ENCODE measurements at regions not wholly inside any gene's neighbourhood (a gene's known extent, or its start where the extent isn't known, plus 50 kb on each side); places are given as distances from the start of the nearest gene placed in this dataset.

GRCh38 chr10:62636825-62637248 lies 167.7 kb upstream of the ADO start:
- DNase-seq (ENCODE audit: low read depth): peak; percentile 22
- TF ChIP-seq CTCF (IDR thresholded peaks at IDR 0.05; ENCODE audit: insufficient read depth, low read depth, low read length): peak; percentile 33
- H3K4me3 ChIP-seq (ENCODE audit: low read depth, low read length): peak overlapping the region; percentile 44

GRCh38 chr10:62637249-62638061 lies 167.1 kb upstream of the ADO start:
- H3K4me3 ChIP-seq (ENCODE audit: low read depth, low read length): peak overlapping the region; percentile 44
- TF ChIP-seq CTCF (IDR thresholded peaks at IDR 0.05; ENCODE audit: insufficient read depth, low read depth, low read length): no peak

DNA sequence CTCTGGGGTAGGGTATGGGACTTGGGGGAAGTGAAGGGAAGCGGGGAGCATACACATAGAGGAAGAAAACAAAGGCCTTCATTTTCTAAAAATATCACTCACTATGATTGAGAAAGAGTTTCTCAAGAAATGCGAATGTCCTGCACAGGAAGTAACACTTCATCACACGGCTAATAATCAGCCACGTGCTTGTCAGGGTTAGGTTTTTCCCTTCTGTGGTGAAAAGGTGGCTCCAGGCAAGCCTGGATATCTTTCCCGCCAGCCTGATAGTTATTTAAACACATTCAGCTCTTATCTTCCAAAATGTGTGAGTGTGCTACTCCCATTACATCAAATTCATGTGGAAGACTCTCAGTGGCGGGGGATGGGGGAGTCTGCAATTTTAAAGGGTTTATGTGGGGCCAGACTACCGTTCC lies 166.4 kb upstream of the ADO start:
- DNase-seq (ENCODE audit: low read depth): peak; percentile 72

More at GRCh38 chr10:62637249-62638061, 167.1 kb upstream of the ADO start:
- peak; percentile 66 for DNase-seq (ENCODE audit: low read depth)

GRCh38 chr10:62639144-62639543 lies 165.4 kb upstream of the ADO start:
- H3K4me3 ChIP-seq (ENCODE audit: low read depth, low read length): no peak overlapping the region
- no peak for TF ChIP-seq CTCF (IDR thresholded peaks at IDR 0.05; ENCODE audit: insufficient read depth, low read depth, low read length)
- no peak for DNase-seq (ENCODE audit: low read depth)

More for the DNA sequence above, 166.4 kb upstream of the ADO start:
- TF ChIP-seq CTCF (IDR thresholded peaks at IDR 0.05; ENCODE audit: insufficient read depth, low read depth, low read length): no peak
- H3K4me3 ChIP-seq (ENCODE audit: low read depth, low read length): no peak overlapping the region

DNA sequence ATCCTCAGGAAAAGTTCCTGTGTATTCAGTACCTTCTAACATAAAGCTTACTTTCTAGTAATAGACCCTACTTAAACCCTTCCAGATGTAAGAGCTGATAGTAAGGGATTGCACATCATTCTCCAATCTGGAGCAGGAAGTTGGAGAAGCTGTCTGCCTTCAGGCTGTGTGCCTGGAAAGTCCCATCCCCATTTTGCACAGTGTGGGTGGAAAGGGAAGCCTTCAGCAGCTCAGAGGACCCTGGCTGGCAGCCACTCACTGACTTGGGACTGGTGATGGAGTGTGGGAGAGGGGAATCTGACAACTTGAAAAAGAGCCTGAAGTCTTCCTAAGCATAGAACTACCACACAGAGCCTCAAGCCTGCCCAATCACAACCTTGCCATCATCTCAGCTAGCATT lies 164.1 kb upstream of the ADO start:
- TF ChIP-seq CTCF (IDR thresholded peaks at IDR 0.05; ENCODE audit: insufficient read depth, low read depth, low read length): no peak
- H3K4me3 ChIP-seq (ENCODE audit: low read depth, low read length): no peak overlapping the region
- peak; percentile 31 for DNase-seq (ENCODE audit: low read depth)

DNA sequence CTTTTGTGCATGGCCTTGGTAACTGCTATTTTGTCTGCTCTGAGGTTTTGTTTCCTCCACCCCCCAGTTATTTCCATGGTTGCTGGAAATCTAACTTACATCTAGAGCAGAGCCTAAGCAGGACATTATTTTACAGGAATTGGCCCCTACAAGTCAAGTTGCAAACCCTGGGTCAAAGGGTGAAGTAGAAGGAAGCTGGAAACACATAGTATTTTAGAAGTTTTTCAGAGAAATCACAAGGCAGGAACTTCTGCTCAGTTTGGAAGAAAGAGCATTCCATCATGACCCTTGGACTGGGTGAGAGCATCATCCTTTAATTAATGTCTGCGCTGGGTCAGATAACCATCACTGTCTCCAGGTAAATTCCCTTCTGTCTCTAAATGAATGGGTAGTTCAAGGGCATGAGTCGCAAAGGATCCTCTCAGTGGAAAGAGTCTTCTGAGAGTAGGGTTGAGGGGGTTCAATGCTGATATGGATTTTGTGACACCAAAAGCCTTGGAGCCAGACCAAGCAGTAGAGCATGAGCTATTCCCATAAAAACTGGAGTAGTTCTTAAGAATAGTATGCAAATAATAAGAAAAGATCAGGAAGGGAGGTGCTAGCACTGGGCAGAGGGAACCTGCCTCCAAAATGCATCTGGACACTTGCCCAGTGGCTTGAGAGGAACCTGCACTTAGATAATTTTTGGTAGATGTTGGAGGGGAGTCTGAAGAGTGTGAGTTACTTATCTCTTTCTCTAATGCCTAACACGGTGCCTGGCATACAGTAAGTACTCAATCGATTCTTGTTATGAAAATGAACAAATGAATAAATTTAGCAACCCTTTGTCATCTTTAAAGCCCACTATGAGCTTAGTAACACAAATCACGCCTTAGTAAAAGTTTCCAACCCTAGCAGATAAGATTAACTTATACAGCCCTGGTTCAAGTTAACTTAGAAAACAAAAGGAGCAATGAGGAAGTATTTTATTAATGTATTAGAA lies 160.6 kb upstream of the ADO start:
- DNase-seq (ENCODE audit: low read depth): no peak
- no peak for TF ChIP-seq CTCF (IDR thresholded peaks at IDR 0.05; ENCODE audit: insufficient read depth, low read depth, low read length)
- H3K4me3 ChIP-seq (ENCODE audit: low read depth, low read length): no peak overlapping the region

Measured in fibroblast of villous mesenchyme (primary cell).